ENCODE measurements at regions not wholly inside any gene's neighbourhood (a gene's known extent, or its start where the extent isn't known, plus 50 kb on each side); places are given as distances from the start of the nearest gene placed in this dataset.

GRCh38 chr3:104610730-104611652, 755.7 kb upstream of the ALCAM start:
- DNase-seq, result no peak

DNA sequence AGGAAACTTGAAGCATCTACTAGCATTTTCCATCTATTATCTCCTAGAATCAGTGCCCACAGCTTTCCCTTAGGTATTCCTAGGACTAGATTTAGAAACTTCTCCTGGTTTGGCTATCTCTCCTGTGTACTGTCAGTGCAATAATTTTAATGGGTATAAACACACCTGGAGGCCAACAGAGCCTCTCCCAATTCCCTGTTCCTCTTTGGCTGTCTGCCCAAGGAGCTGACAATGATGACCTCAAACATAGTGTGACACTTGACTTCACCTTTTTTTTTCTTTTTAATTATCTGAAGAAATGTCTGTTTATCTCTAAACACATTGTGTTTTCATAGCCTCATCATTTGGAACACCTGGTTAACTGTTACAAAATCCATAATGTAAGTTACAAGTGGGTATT, 754.5 kb upstream of the ALCAM start:
- DNase-seq, result no peak

- no peak for DNase-seq
Measured at GRCh38 chr3:104614564-104614963, 752.1 kb upstream of the ALCAM start.

DNA sequence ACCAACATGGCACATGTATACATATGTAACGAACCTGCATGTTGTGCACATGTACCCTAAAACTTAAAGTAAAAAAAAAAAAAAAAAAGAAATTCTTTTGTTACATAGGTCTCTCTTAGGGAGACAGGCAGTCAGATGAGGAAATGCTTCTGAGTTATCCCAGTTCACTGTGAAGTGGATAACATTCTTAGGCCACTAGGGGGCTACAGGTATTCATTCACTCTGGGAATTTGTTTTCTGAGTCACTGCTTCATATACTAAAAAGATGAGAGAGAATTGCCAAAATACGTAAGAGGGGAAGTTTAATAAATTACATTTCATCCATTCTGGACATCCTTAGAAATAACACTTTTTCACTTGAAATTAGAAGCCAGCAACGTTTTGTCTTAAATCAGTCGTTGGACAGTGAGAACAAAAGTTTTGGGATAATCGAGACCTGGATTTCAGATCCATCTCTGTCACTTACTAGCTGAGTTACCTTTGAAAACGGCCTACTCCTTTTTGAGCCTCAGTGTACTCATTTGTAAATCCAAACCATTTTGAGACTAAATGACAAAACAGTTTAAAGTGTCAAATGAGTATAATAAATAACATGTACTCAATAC, 738.4 kb upstream of the ALCAM start:
- peak; percentile 73 for DNase-seq

- DNase-seq, result peak; percentile 65
Measured at GRCh38 chr3:104629038-104629437, 737.7 kb upstream of the ALCAM start.

DNA sequence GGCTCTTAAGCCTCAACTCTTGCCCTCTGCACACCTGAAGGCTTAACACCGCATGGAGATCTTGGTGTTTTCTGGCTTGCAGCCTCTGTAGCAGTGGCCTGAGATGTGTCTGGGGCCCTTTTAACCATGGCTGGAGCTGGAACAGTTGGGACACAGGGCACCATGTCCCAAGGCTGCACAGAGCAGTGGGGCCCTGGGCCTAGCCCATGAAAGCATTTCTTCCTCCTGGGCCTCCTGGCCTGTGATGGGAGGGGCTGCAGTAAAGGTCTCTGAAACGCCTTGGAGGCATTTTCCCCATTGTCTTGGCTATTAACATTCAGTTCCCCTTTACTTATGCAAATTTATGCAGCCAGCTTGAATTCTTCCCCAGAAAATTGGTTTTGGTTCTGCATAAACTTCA, 735.5 kb upstream of the ALCAM start:
- DNase-seq, result no peak

DNA sequence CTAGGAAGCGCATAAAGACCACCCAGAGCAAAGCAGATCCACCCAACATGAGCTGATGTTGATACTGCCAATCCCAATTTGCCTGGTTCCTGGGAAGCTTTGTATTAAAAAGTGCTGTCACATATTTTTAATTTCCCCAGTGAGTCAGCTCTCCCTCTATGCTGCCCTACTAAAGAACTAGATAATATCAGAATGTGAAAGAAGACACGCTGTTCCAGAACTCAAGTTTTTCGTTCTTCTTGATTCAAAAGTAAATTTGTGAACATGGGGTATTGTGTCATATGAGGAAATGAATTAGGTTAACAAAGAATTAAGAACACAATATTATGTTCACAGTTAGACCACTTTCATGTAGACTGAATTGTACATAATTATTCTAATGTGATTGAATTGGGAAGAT, 734.2 kb upstream of the ALCAM start:
- DNase-seq, result no peak

DNA sequence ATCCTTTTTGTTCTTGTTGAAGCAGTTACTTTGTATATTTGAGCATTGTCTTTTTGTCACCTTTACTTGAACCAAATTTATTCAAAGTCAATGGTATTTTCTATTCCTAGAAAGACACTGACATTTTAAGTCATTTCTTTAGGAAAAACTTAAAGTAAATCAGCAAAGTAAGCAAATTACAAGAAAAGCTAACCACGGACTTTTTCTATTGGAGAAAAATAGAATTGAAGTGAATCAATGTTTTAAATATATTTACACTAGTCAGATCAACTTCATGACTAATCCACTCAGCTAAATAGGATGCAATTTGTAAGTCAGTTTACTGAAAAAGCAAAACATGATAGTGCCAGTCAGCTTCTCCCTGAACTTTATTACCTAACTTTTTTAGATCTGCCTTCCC, 733.8 kb upstream of the ALCAM start:
- DNase-seq, result no peak

- no peak for DNase-seq
Measured at GRCh38 chr3:104635872-104636580, 730.7 kb upstream of the ALCAM start.

GRCh38 chr3:104642827-104643226, 723.9 kb upstream of the ALCAM start:
- no peak for DNase-seq

DNA sequence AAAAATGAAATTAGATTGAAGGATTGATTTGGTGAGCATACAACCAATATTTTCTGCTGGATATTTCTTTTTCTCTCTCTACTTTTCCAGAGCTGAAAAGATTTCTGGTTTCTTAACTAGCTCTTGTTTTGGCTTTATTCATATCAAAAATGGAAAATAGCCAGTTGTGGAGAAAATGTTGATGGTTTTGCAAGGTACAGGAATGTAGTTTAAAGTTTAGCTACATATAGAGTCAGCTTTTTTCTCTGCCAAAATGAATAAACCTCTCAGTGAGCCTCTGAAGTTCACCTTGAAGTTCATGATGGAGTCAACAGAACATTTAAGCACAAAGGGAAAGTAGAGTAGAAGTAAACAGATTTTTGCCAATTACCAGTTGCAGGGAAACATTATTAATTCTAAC, 720.5 kb upstream of the ALCAM start:
- no peak for DNase-seq

- DNase-seq, result no peak
Measured at GRCh38 chr3:104648823-104649222, 717.9 kb upstream of the ALCAM start.

DNA sequence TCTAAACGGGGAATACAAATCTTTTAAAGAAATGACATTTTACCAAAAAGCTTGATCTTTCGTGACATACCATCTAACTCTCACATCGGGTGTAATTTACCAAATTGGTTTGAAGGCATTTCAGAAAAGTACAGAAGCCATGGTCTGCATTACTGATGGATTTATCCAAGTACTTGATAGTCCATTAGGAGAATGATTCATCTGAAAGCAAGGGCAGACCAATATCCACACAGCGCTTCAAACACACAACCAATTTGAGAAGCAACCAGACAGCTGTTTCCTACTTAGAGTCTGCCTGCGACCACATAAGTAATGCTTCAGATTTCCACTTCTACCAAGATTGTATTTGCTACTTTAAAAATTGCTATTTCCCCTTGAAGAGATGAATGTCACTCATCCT, 697.6 kb upstream of the ALCAM start:
- DNase-seq, result no peak

- no peak for DNase-seq
Measured at GRCh38 chr3:104672331-104672730, 694.4 kb upstream of the ALCAM start.

DNA sequence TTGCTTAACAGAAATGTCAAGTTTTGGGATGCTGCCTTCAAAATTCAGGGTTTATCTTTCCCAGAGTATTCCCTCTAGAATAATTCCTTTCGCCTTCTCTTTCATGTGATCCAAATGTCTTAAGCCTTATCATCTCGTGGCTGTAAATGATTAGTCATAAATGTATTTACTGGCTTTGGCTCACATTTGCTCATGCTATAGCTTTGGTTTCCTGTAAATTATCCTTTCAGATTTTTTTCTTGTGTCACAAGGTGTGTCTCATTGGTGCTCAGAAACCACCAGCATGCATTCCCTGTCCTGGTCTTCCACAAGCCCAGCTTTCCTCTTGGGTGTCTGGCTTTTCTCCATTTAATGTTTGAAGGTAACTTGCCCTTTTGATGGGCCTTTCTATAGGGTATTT, 692.7 kb upstream of the ALCAM start:
- DNase-seq, result no peak

- DNase-seq, result no peak
Measured at GRCh38 chr3:104676241-104676640, 690.5 kb upstream of the ALCAM start.

- DNase-seq, result no peak
Measured at GRCh38 chr3:104677932-104678331, 688.8 kb upstream of the ALCAM start.

DNA sequence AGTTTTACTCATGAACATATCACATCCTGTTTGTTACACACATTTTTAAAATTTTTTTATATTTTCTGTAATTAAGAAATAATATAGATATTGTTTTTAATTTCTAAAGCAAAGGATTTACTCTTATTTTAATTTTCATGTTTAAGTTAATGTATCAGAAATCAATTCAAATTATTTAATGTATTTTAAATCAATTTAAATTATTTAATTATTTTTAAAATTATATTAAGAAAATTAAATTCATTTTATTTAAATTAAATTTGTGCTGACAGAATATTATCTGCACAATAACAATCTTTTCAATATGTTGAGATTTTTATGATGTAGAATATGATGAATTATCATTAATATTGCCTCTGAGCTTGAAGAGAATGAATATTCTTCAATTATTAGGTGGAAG, 681.2 kb upstream of the ALCAM start:
- DNase-seq, result no peak

GRCh38 chr3:104687362-104687761, 679.3 kb upstream of the ALCAM start:
- no peak for DNase-seq

DNA sequence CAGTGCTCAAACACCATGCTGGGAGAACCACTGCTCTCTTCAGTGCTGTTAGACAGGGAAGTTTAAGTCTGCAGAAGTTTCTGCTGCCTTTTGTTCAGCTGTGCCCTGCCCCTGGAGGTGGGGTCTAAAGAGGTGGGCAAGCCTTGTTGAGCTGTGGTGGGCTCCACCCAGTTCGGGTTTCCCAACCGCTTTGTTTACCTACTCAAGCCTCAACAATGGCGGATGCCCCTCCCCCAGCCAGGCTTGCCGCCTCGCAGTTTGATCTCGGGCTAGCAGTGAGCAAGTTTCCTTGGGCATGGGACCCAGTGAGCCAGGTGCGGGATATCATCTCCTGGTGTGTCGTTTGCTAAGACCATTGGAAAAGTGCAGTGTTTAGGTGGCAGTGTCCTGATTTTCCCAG, 670.2 kb upstream of the ALCAM start:
- DNase-seq, result no peak

DNA sequence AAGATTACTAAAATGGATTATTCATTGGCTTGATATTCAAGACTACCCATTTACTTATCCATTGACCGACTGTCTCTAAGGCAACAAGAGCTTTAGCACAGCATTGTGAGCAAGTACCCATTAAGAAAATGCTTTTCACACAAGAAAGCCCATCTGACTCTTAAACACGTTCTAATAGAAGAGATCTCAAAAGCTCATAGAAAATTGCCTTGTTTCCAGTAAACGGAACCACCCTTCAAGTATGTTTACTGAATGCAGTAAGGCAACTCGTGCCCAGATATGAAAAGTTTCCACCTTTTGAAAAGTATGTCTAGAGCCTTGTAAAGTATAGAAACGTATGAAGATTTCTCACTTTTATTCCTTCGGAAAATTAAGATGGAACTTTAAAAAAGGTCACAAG, 655.3 kb upstream of the ALCAM start:
- no peak for DNase-seq

GRCh38 chr3:104715972-104716371, 650.7 kb upstream of the ALCAM start:
- DNase-seq, result no peak

DNA sequence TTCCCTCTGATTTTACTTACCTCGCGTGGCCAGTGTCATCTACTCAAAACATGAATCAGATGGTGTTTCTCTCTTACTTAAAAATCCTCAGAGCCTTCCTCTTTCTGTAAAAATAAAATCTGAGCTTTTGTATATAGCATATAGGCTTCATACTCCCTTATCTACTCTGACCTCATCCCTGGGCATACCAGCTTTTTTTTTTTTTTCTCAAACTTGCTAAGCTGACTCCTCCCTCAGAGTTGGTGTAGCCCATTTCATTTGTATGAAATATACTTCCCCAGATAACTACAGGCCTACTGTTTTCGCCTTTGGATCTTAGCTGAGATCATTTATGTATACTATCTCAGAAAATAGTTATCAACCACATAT, 648.9 kb upstream of the ALCAM start:
- DNase-seq, result no peak

DNA sequence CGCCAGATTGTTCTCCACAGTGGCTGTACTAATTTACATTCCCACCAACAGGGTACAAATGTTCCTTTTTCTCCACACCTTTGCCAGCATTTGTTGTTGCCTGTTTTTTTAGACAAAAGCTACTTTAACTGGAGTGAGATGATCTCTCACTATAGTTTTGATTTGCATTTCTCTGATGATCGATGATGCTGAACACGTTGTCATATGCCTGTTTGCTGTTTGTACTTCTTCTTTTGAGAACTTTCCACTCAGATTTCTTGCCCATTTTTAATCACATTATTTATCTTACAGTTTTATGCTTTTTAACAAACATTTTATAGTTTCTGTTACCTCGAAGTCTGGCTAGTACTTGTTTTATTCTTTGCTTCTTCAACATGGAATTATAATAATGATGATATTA, 643.7 kb upstream of the ALCAM start:
- no peak for DNase-seq
